ENCODE measurements at regions not wholly inside any gene's neighbourhood (a gene's known extent, or its start where the extent isn't known, plus 50 kb on each side); places are given as distances from the start of the nearest gene placed in this dataset.

DNA sequence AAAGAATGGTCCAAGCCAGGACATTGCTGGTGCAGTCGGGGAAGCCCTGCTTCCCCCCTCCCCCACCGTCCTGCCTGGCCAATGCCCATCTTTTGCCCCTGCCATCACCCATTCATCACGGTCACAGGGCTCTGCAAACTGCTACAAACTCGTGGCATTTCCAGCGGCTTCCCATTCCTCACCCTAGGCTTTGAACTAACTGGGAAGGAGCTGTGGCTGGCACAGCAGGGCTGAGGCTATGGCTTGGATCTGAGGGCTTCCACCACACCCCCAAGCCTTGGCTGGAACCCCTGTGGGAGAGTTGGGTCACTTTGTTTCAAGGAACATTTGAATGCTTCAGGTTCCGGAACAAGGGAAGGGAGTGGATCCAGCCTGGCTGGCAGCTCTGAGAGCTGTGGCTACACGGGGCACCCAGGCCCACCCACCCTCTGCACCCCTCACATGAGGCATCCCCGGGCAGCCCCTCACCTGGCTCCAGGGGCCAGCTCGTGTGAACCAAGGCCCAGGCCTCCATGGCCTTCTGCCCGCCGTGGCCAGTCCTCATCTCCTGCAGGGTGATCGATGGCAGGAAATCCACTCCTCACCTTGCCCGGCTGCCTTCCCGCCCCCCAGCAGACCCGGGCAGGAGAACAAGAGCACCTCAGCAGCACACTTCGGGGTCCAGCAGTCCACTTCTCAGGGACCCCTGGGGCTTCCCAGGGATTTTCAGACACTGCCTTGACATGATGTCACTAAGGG is 58.8 kb upstream of the OTOS start:
- H3K36me3 ChIP-seq (ENCODE audit: control insufficient read depth in 2 of 4, insufficient read depth in 4 of 4, low read length in 3 of 4): no peaks in the 10 kb centered on the region; a peak in 1 of 8 replicates
- H3K4me2 ChIP-seq (ENCODE audit: insufficient read depth in 1 of 2, low read depth in 2 of 2, low read length in 2 of 2): no peak overlapping the region
- peaks cover 0 to 3% of the 10 kb centered on the region in 2 experiments; a peak in 1 of 4 replicates for H3K9me3 ChIP-seq (ENCODE audit: insufficient read depth in 2 of 2, low read depth in 1 of 2, low read length in 1 of 2)
- no peak overlapping the region for H4K5ac ChIP-seq (ENCODE audit: insufficient read length, low read depth, low read length)
- H3K23ac ChIP-seq (ENCODE audit: insufficient read length): no peak overlapping the region
- CTCF ChIA-PET (ENCODE audit: partially characterized antibody): no interaction called here
- H4K20me1 ChIP-seq (replicated peaks in 1 of 2; ENCODE audit: control insufficient read depth in 1 of 2, insufficient read depth in 2 of 2, low read length in 2 of 2): no peaks in the 10 kb centered on the region
- H2BK20ac ChIP-seq (ENCODE audit: low read length): no peak overlapping the region
- H3K27ac ChIP-seq (ENCODE audit: low read depth, low read length): no peak overlapping the region
- DNase-seq (ENCODE audit: low read depth in 1 of 2, low spot score in 2 of 2) (peak in 1 of 2 experiments; percentile 14), FAIRE-seq (no peak)
- H2BK5ac ChIP-seq (ENCODE audit: low read depth, low read length): no peak overlapping the region
- H2AK5ac ChIP-seq (ENCODE audit: low read depth, low read length): no peak overlapping the region
- WGBS, 2 experiments (ENCODE audit: extremely low coverage in 1 of 2, insufficient coverage in 1 of 2, insufficient read length in 1 of 2, insufficient replicate concordance in 2 of 2, low coverage in 1 of 2, low lambda C conversion rate in 2 of 2, missing lambda C conversion rate in 1 of 2): 91% methylated on average over 14 of the region's 16 CpGs; no CpG with 5 or more reads in 1 of the 2 experiments
- no peaks in the 10 kb centered on the region; a peak in 1 of 7 replicates for H3K27me3 ChIP-seq (replicated peaks in 1 of 4; ENCODE audit: control insufficient read depth in 3 of 4, extremely low read depth in 1 of 4, insufficient read depth in 3 of 4, low read length in 3 of 4)
- no peak for TF ChIP-seq RNF2 (IDR thresholded peaks at IDR 0.05; ENCODE audit: borderline replicate concordance, low read depth, low read length, missing control alignments, poor library complexity, severe bottlenecking)
- no peak for TF ChIP-seq POLR2AphosphoS5 (IDR thresholded peaks at IDR 0.05; ENCODE audit: low read depth, low read length)
- no peak for TF ChIP-seq SAP30 (IDR thresholded peaks at IDR 0.05; ENCODE audit: insufficient read depth, insufficient replicate concordance, low read length)
- no peak for TF ChIP-seq NRF1 (IDR thresholded peaks at IDR 0.05; ENCODE audit: low read depth, low read length)
- no peak for TF ChIP-seq SP4 (IDR thresholded peaks at IDR 0.05; ENCODE audit: low read length)
- TF ChIP-seq POLR2A (IDR thresholded peaks at IDR 0.05; ENCODE audit: control extremely low read depth in 1 of 2, low read depth in 2 of 2, low read length in 2 of 2): no peak
- H2BK15ac ChIP-seq (ENCODE audit: low read length): no peak overlapping the region
- no peak overlapping the region for H3K9ac ChIP-seq (replicated peaks in 1 of 4; ENCODE audit: extremely low read depth in 1 of 4, low read depth in 3 of 4, low read length in 3 of 4)
- H3K14ac ChIP-seq (ENCODE audit: insufficient read length): no peak overlapping the region
- H4K8ac ChIP-seq (ENCODE audit: extremely low read depth, insufficient read depth, low read length): no peak overlapping the region
- H3K4me3 ChIP-seq (ENCODE audit: extremely low read depth in 1 of 4, insufficient read depth in 2 of 4, low read depth in 3 of 4, low read length in 4 of 4): no peak overlapping the region
- no peaks in the 10 kb centered on the region for H3K79me1 ChIP-seq (ENCODE audit: low read depth, low read length)
- H3K4ac ChIP-seq (replicated peaks; ENCODE audit: insufficient read length, low read depth, low read length): no peak overlapping the region
- H3K79me2 ChIP-seq (ENCODE audit: control insufficient read depth in 1 of 2, insufficient read depth in 2 of 2, low read length in 2 of 2): no peaks in the 10 kb centered on the region
- H3K23me2 ChIP-seq (ENCODE audit: low read depth, low read length): peaks cover 8% of the 10 kb centered on the region; the same call in 1 of the 2 replicates
- H2AFZ ChIP-seq (ENCODE audit: low read length): no peak overlapping the region
- no peak overlapping the region for H3K18ac ChIP-seq (ENCODE audit: extremely low read depth, low read length)
- H4K91ac ChIP-seq (replicated peaks; ENCODE audit: insufficient read length, low read length): no peak overlapping the region
- POLR2A ChIA-PET (ENCODE audit: partially characterized antibody): no interaction called here
- no peak overlapping the region for H2BK120ac ChIP-seq (replicated peaks; ENCODE audit: low read depth, low read length)
- no peak overlapping the region for H2BK12ac ChIP-seq (ENCODE audit: low read depth, low read length)
- no peak overlapping the region for H3K56ac ChIP-seq (replicated peaks; ENCODE audit: insufficient read length, low read depth, low read length)
- peaks cover 0 to 6% (median under 1%) of the 10 kb centered on the region in 4 experiments; a peak in 2 of 7 replicates for H3K4me1 ChIP-seq (replicated peaks in 1 of 4; ENCODE audit: control insufficient read depth in 3 of 4, insufficient read depth in 4 of 4, low read length in 3 of 4)

Data from H1 (cell line).